ENCODE measurements at regions not wholly inside any gene's neighbourhood (a gene's known extent, or its start where the extent isn't known, plus 50 kb on each side); places are given as distances from the start of the nearest gene placed in this dataset.

- no peak for TF ChIP-seq CTCF (IDR thresholded peaks at IDR 0.05; ENCODE audit: low read depth, low read length, missing input control)
Measured at GRCh38 chr2:78538322-78538721, 487.2 kb upstream of the REG3G start (continued).

GRCh38 chr2:78540255-78540654 lies 485.2 kb upstream of the REG3G start:
- Histone ChIP-seq H3K9ac (ENCODE audit: low read depth in 1 of 2, low read length in 2 of 2) (no peak overlapping the region), H3K27me3 (ENCODE audit: control insufficient read depth in 4 of 4, insufficient read depth in 4 of 4, low read length in 3 of 4) (no peaks in the 10 kb centered on the region), H3K36me3 (ENCODE audit: control insufficient read depth in 4 of 4, insufficient read depth in 3 of 4, low read depth in 1 of 4, low read length in 3 of 4) (no peaks in the 10 kb centered on the region), H3K4me3 (ENCODE audit: low read depth in 1 of 3, low read length in 3 of 3) (no peak overlapping the region), H3K4me1 (ENCODE audit: control insufficient read depth in 4 of 4, insufficient read depth in 4 of 4, low read length in 3 of 4) (no peaks in the 10 kb centered on the region), H3K27ac (ENCODE audit: low read depth in 1 of 2, low read length in 2 of 2) (no peak overlapping the region), H3K9me3 (ENCODE audit: control insufficient read depth in 4 of 4, low read length in 3 of 4) (peaks cover 0 to 3% (median 0%) of the 10 kb centered on the region in 4 donors)
- TF ChIP-seq EGR1 (IDR thresholded peaks at IDR 0.05; ENCODE audit: low read depth in 2 of 2) (no peak), JUND (IDR thresholded peaks at IDR 0.05) (no peak), SP1 (IDR thresholded peaks at IDR 0.05) (no peak), HNF4G (IDR thresholded peaks at IDR 0.05) (no peak), MAX (IDR thresholded peaks at IDR 0.05) (no peak), YY1 (IDR thresholded peaks at IDR 0.05) (no peak), RAD21 (IDR thresholded peaks at IDR 0.05) (no peak), ZBTB33 (IDR thresholded peaks at IDR 0.05) (no peak), CTCF (IDR thresholded peaks at IDR 0.05; ENCODE audit: low read depth, low read length, missing input control) (no peak), NR2F2 (IDR thresholded peaks at IDR 0.05) (no peak), RXRA (IDR thresholded peaks at IDR 0.05) (no peak), TAF1 (conservative IDR thresholded peaks at IDR 0.05) (no peak), FOXA1 (IDR thresholded peaks at IDR 0.05) (no peak)
- DNase-seq (ENCODE audit: low spot score) = no peak
- WGBS = 58% methylated on average over 2 of the region's 2 CpGs

- TF ChIP-seq ATF3 (IDR thresholded peaks at IDR 0.05) (no peak), TAF1 (conservative IDR thresholded peaks at IDR 0.05) (no peak), RAD21 (IDR thresholded peaks at IDR 0.05) (no peak), HNF4G (IDR thresholded peaks at IDR 0.05) (no peak), RXRA (IDR thresholded peaks at IDR 0.05) (no peak), EGR1 (IDR thresholded peaks at IDR 0.05; ENCODE audit: low read depth in 2 of 2) (no peak), SP1 (IDR thresholded peaks at IDR 0.05) (no peak), GABPA (IDR thresholded peaks at IDR 0.05 in 1 of 2, conservative IDR thresholded peaks at IDR 0.05 in 1 of 2) (no peak), REST (IDR thresholded peaks at IDR 0.05) (no peak), FOXA2 (IDR thresholded peaks at IDR 0.05) (no peak), NR2F2 (IDR thresholded peaks at IDR 0.05) (no peak), JUND (IDR thresholded peaks at IDR 0.05) (no peak), ZBTB33 (IDR thresholded peaks at IDR 0.05) (no peak), FOXA1 (IDR thresholded peaks at IDR 0.05) (no peak), YY1 (IDR thresholded peaks at IDR 0.05) (no peak)
- Histone ChIP-seq H3K9ac (ENCODE audit: low read depth in 1 of 2, low read length in 2 of 2) (no peak overlapping the region), H3K4me1 (ENCODE audit: control insufficient read depth in 4 of 4, insufficient read depth in 4 of 4, low read length in 3 of 4) (no peaks in the 10 kb centered on the region), H3K36me3 (ENCODE audit: control insufficient read depth in 4 of 4, insufficient read depth in 3 of 4, low read depth in 1 of 4, low read length in 3 of 4) (no peaks in the 10 kb centered on the region), H3K27me3 (ENCODE audit: control insufficient read depth in 4 of 4, insufficient read depth in 4 of 4, low read length in 3 of 4) (no peaks in the 10 kb centered on the region), H3K27ac (ENCODE audit: low read depth in 1 of 2, low read length in 2 of 2) (no peak overlapping the region), H3K4me3 (ENCODE audit: low read depth in 1 of 3, low read length in 3 of 3) (no peak overlapping the region), H3K9me3 (ENCODE audit: control insufficient read depth in 4 of 4, low read length in 3 of 4) (peaks cover 0 to 3% (median 0%) of the 10 kb centered on the region in 4 donors)
- DNase-seq (ENCODE audit: low spot score) = no peak
- 80% methylated on average over 6 of the region's 6 CpGs for WGBS
Measured at GRCh38 chr2:78541088-78541450, 484.4 kb upstream of the REG3G start.
